M059J (cell line): ENCODE measurements at regions not wholly inside any gene's neighbourhood (a gene's known extent, or its start where the extent isn't known, plus 50 kb on each side); places are given as distances from the start of the nearest gene placed in this dataset.

ENCODE experiments used
- DNase-seq: peaks from one replicate; pipeline ENCODE4 v3.0.0-alpha.2; 2012; ENCODE audit warnings: low read depth

GRCh38 chr15:93486407-93487117 is 397.6 kb upstream of the RGMA start:
- DNase-seq = no peak

GRCh38 chr15:93485438-93486327 is 396.7 kb upstream of the RGMA start:
- no peak for DNase-seq

GRCh38 chr15:93483923-93484322 is 394.9 kb upstream of the RGMA start:
- DNase-seq = no peak

- DNase-seq = no peak
Measured at GRCh38 chr15:93482731-93483130, 393.7 kb upstream of the RGMA start.

GRCh38 chr15:93479715-93480114 is 390.7 kb upstream of the RGMA start:
- DNase-seq = no peak

- no peak for DNase-seq
Measured at GRCh38 chr15:93478947-93479346, 389.9 kb upstream of the RGMA start.

GRCh38 chr15:93477721-93478120 is 388.7 kb upstream of the RGMA start:
- DNase-seq = no peak

- DNase-seq = no peak
Measured at GRCh38 chr15:93477188-93477587, 388.2 kb upstream of the RGMA start.

GRCh38 chr15:93476491-93477177 is 387.6 kb upstream of the RGMA start:
- no peak for DNase-seq

GRCh38 chr15:93474728-93475127 is 385.7 kb upstream of the RGMA start:
- no peak for DNase-seq

- DNase-seq = no peak
Measured at GRCh38 chr15:93469994-93470393, 381.0 kb upstream of the RGMA start.

- DNase-seq = peak; percentile 0
Measured at GRCh38 chr15:93467337-93467736, 378.3 kb upstream of the RGMA start.

- DNase-seq = no peak
Measured at GRCh38 chr15:93466380-93466779, 377.4 kb upstream of the RGMA start.

GRCh38 chr15:93462690-93463089 is 373.7 kb upstream of the RGMA start:
- no peak for DNase-seq

- peak; percentile 11 for DNase-seq
Measured at GRCh38 chr15:93460717-93461116, 371.7 kb upstream of the RGMA start.

GRCh38 chr15:93459396-93459795 is 370.4 kb upstream of the RGMA start:
- DNase-seq = no peak

GRCh38 chr15:93458597-93458996 is 369.6 kb upstream of the RGMA start:
- DNase-seq = no peak

GRCh38 chr15:93454788-93455187 is 365.8 kb upstream of the RGMA start:
- no peak for DNase-seq

- no peak for DNase-seq
Measured at GRCh38 chr15:93452537-93453211, 363.7 kb upstream of the RGMA start.

- DNase-seq = no peak
Measured at GRCh38 chr15:93451822-93452221, 362.8 kb upstream of the RGMA start.

GRCh38 chr15:93451265-93451664 is 362.3 kb upstream of the RGMA start:
- DNase-seq = peak; percentile 22

- no peak for DNase-seq
Measured at GRCh38 chr15:93449798-93450197, 360.8 kb upstream of the RGMA start.
